GM18511 (cell line): ENCODE measurements at regions not wholly inside any gene's neighbourhood (a gene's known extent, or its start where the extent isn't known, plus 50 kb on each side); places are given as distances from the start of the nearest gene placed in this dataset.

Experiments used
- ATAC-seq: cut with Tn5 transposase; IDR thresholded peaks from one replicate; pipeline ENCODE4 v1.9.1; 2021; ENCODE audit warnings: mild to moderate bottlenecking, moderate library complexity; ENCODE audit not compliant: unreplicated experiment

- ATAC-seq = peak; percentile 73
These were observed 81.1 kb upstream of the CT45A1 start for GRCh38 chrX:135632353-135632752.

GRCh38 chrX:135639066-135639780, 74.2 kb upstream of the CT45A1 start:
- ATAC-seq = no peak

- ATAC-seq = no peak
These were observed 69.5 kb upstream of the CT45A1 start for GRCh38 chrX:135643916-135644315.

GRCh38 chrX:135644624-135645023, 68.8 kb upstream of the CT45A1 start:
- no peak for ATAC-seq

GRCh38 chrX:135649029-135649428, 64.4 kb upstream of the CT45A1 start:
- ATAC-seq = no peak

- ATAC-seq = no peak
These were observed 63.9 kb upstream of the CT45A1 start for GRCh38 chrX:135649561-135649960.

- ATAC-seq = peak; percentile 26
These were observed 61.7 kb upstream of the CT45A1 start for GRCh38 chrX:135651647-135652295.

GRCh38 chrX:135652602-135653001, 60.8 kb upstream of the CT45A1 start:
- peak; percentile 64 for ATAC-seq

GRCh38 chrX:135657952-135658654, 55.3 kb upstream of the CT45A1 start:
- peak; percentile 62 for ATAC-seq
